GM19043 (cell line): ENCODE measurements at regions not wholly inside any gene's neighbourhood (a gene's known extent, or its start where the extent isn't known, plus 50 kb on each side); places are given as distances from the start of the nearest gene placed in this dataset.

Source experiments
- ATAC-seq: cut with Tn5 transposase; IDR thresholded peaks from one replicate; pipeline ENCODE4 v1.9.1; 2021; ENCODE audit warnings: low read depth; ENCODE audit not compliant: unreplicated experiment

- ATAC-seq = no peak
Observed at GRCh38 chr2:9753665-9754531, 89.4 kb upstream of the TAF1B start.

GRCh38 chr2:9754532-9754887 lies 88.8 kb upstream of the TAF1B start:
- ATAC-seq = no peak

GRCh38 chr2:9755008-9755407 lies 88.3 kb upstream of the TAF1B start:
- no peak for ATAC-seq

- ATAC-seq = no peak
Observed at GRCh38 chr2:9755638-9756037, 87.6 kb upstream of the TAF1B start.

GRCh38 chr2:9756692-9757250 lies 86.5 kb upstream of the TAF1B start:
- ATAC-seq = no peak

- no peak for ATAC-seq
Observed at GRCh38 chr2:9757501-9758264, 85.6 kb upstream of the TAF1B start.

GRCh38 chr2:9758741-9759140 lies 84.5 kb upstream of the TAF1B start:
- no peak for ATAC-seq

- no peak for ATAC-seq
Observed at GRCh38 chr2:9760069-9760901, 83.0 kb upstream of the TAF1B start.

GRCh38 chr2:9760902-9761228 lies 82.4 kb upstream of the TAF1B start:
- no peak for ATAC-seq

- ATAC-seq = no peak
Observed at GRCh38 chr2:9761577-9761976, 81.7 kb upstream of the TAF1B start.

- ATAC-seq = no peak
Observed at GRCh38 chr2:9762164-9762563, 81.1 kb upstream of the TAF1B start.

GRCh38 chr2:9762941-9763340 lies 80.3 kb upstream of the TAF1B start:
- ATAC-seq = no peak

- no peak for ATAC-seq
Observed at GRCh38 chr2:9763356-9764152, 79.7 kb upstream of the TAF1B start.

- no peak for ATAC-seq
Observed at GRCh38 chr2:9764153-9764778, 79.0 kb upstream of the TAF1B start.

GRCh38 chr2:9765611-9766531 lies 77.4 kb upstream of the TAF1B start:
- no peak for ATAC-seq

GRCh38 chr2:9767656-9768281 lies 75.5 kb upstream of the TAF1B start:
- ATAC-seq = no peak

GRCh38 chr2:9768388-9768787 lies 74.9 kb upstream of the TAF1B start:
- ATAC-seq = no peak
